ENCODE measurements at regions not wholly inside any gene's neighbourhood (a gene's known extent, or its start where the extent isn't known, plus 50 kb on each side); places are given as distances from the start of the nearest gene placed in this dataset.

- TF ChIP-seq CTCF (IDR thresholded peaks at IDR 0.05; ENCODE audit: low read depth, low read length) = no peak
- TF ChIP-seq POLR2A (IDR thresholded peaks at IDR 0.05; ENCODE audit: extremely low read depth, insufficient read length) = no peak
Measured at GRCh38 chr6:113353392-113353791, 503.8 kb upstream of the MARCKS start.

Measured in NB4 (cell line).